A673 (cell line): ENCODE measurements at regions not wholly inside any gene's neighbourhood (a gene's known extent, or its start where the extent isn't known, plus 50 kb on each side); places are given as distances from the start of the nearest gene placed in this dataset.

Experiments
- CTCF ChIP-seq: fragments of 300-800, 200-600 bp; sonication (generic); conservative IDR thresholded peaks from 2 replicates; pipeline ENCODE4 v1.5.1; 2017; ENCODE audit warnings: low read depth, mild to moderate bottlenecking, antibody characterized with exemption, low read length, moderate library complexity, mixed read lengths
- EZH2 ChIP-seq: fragments of 200-600 bp; sonication (generic); IDR thresholded peaks from 2 replicates; pipeline ENCODE4 v1.6.1; 2017; ENCODE audit warnings: borderline replicate concordance, low read depth, mild to moderate bottlenecking, mixed read lengths, antibody characterized with exemption, low read length; ENCODE audit not compliant: poor library complexity, severe bottlenecking

DNA sequence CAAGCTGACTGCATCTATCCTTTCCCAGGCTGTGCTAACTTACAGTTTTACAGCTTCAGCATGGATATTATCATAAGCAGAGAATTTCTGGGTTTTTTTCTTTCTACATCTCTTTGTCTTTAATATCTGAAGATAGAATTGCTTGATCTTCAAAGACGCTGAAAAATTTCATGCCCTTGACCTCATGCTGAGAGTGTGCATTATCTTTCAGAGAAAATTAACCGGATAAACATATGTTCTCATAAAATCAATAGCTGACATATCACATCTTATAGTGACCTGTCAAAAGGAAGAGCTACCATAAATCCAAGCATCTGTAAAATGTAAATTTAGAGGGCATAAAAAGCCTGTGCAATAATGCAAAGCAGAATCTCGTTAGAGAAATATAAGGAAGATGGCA lies 1704.1 kb upstream of the FLRT2 start:
- no peak for TF ChIP-seq CTCF
- no peak for TF ChIP-seq EZH2
